HUES48 (cell line): ENCODE measurements at regions not wholly inside any gene's neighbourhood (a gene's known extent, or its start where the extent isn't known, plus 50 kb on each side); places are given as distances from the start of the nearest gene placed in this dataset.

Experiments
- H3K27ac ChIP-seq: one replicate; pipeline ENCODE4 v1.7.0; 2013; ENCODE audit warnings: low read depth, low read length, inconsistent platforms
- H3K27me3 ChIP-seq: 2 replicates; pipeline ENCODE4 v1.6.1; 2013; ENCODE audit warnings: mild to moderate bottlenecking, low read length; ENCODE audit not compliant: control insufficient read depth, insufficient read depth
- H3K36me3 ChIP-seq: 2 replicates; pipeline ENCODE4 v1.6.1; 2013; ENCODE audit warnings: low read length; ENCODE audit not compliant: control insufficient read depth, insufficient read depth
- H3K4me1 ChIP-seq: 2 replicates; pipeline ENCODE4 v1.6.1; 2013; ENCODE audit warnings: mild to moderate bottlenecking, low read length; ENCODE audit not compliant: control insufficient read depth, insufficient read depth
- H3K4me3 ChIP-seq: 2 replicates; pipeline ENCODE4 v1.5.1; 2013; ENCODE audit warnings: mild to moderate bottlenecking, low read depth, low read length
- H3K9ac ChIP-seq: 2 replicates; pipeline ENCODE4 v1.6.1; 2013; ENCODE audit warnings: mild to moderate bottlenecking, low read depth, low read length, moderate library complexity
- H3K9me3 ChIP-seq: 2 replicates; pipeline ENCODE4 v1.6.1; 2013; ENCODE audit warnings: low read length; ENCODE audit not compliant: control insufficient read depth, insufficient read depth

DNA sequence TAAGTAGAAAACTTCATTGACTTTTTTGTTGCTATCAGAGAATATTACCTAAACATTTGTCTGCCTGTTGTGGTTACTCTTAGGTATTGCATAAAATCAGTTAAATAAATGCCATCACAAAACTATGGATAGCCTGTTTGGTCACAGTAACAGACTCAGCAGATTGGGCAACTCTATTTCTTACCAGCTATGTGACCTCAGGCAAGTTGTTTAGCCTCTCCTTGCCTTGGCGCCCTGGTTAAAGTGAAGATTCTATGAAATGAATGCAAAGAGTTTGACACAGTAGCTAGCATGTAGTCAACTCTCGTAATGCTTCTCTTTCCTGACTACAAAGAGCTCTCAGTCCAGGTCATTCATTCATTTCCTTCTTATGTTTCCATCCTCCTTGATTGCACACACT, 82.5 kb upstream of the ID4 start:
- Histone ChIP-seq H3K9ac (no peak overlapping the region), H3K36me3 (no peaks in the 10 kb centered on the region), H3K4me3 (no peak overlapping the region)

GRCh38 chr6:19755181-19755580, 82.0 kb upstream of the ID4 start:
- no peak overlapping the region for H3K9ac ChIP-seq
- no peaks in the 10 kb centered on the region for H3K27me3 ChIP-seq
- H3K9me3 ChIP-seq, result no peaks in the 10 kb centered on the region
- H3K4me1 ChIP-seq, result peaks cover 5% of the 10 kb centered on the region
- no peak overlapping the region for H3K27ac ChIP-seq
- no peaks in the 10 kb centered on the region for H3K36me3 ChIP-seq
- no peak overlapping the region for H3K4me3 ChIP-seq

More for the DNA sequence above, 82.5 kb upstream of the ID4 start:
- Histone ChIP-seq H3K27ac (no peak overlapping the region), H3K9me3 (no peaks in the 10 kb centered on the region), H3K4me1 (peaks cover 5% of the 10 kb centered on the region), H3K27me3 (no peaks in the 10 kb centered on the region)

DNA sequence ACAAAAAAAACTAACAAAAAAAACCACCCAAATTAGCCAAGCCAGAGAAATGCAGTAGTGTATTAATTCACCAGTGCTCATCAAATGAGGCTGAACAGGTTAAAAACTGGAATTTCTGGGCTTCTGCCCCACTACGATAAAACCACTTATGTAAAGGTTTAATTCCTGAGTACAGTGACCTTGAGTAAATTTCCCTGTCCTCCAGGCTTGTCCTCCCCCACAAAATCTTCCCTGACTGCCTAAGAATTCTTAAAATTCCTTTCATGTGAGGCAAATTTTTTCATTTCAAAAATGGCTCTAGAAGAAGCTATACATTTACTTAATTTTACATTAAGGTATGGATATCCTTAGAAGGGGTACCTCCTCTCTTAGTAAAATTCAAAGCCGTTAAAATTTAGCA, 80.1 kb upstream of the ID4 start:
- Histone ChIP-seq H3K27ac (no peak overlapping the region), H3K27me3 (no peaks in the 10 kb centered on the region), H3K36me3 (no peaks in the 10 kb centered on the region), H3K9me3 (no peaks in the 10 kb centered on the region), H3K4me1 (peaks cover 13% of the 10 kb centered on the region; the same call in 1 of the 2 replicates), H3K9ac (no peak overlapping the region; the same call in 1 of the 2 replicates), H3K4me3 (no peak overlapping the region)

DNA sequence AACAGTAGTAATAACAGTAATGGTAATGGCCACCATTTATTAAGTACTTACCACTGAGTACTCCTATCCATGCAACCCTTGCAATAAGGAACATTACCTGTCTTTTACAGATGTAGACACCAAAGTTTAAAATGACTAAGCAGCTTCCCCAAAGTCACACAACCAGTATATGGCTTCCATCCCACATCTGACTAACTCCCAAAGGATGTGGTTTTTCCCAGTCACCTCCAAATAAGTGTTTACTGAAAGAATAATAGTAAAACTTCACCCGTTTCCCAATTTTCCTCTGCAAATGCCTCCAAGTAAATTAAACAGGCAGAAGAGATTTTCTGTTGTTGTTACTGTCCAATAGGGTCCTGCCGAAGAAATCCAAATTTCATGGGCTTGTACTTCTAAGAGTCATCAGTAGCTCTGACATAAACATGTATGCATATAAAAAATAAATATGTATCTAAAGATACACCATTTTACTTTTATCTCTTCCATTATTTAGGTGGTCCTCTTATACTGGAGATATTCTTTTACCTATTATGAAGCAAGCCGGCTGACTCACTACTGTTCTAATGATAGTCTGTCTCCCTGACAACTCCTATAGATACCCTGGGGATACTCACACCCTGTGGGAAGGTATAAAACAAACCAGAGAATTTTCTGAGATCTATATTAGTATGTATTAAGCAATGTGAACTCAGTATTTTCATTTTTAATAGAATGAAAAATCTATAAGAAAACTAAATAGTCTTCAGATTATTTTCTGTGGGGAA, 77.9 kb upstream of the ID4 start:
- Histone ChIP-seq H3K9ac (no peak overlapping the region), H3K4me1 (peaks cover 13% of the 10 kb centered on the region; the same call in 1 of the 2 replicates), H3K36me3 (no peaks in the 10 kb centered on the region), H3K9me3 (no peaks in the 10 kb centered on the region), H3K27ac (no peak overlapping the region), H3K27me3 (no peaks in the 10 kb centered on the region), H3K4me3 (no peak overlapping the region)

GRCh38 chr6:19761121-19761520, 76.0 kb upstream of the ID4 start:
- H3K27ac ChIP-seq, result no peak overlapping the region
- H3K36me3 ChIP-seq, result no peaks in the 10 kb centered on the region
- H3K27me3 ChIP-seq, result no peaks in the 10 kb centered on the region
- peaks cover 13% of the 10 kb centered on the region; the same call in 1 of the 2 replicates for H3K4me1 ChIP-seq
- H3K9ac ChIP-seq, result no peak overlapping the region
- no peaks in the 10 kb centered on the region for H3K9me3 ChIP-seq
- H3K4me3 ChIP-seq, result no peak overlapping the region

GRCh38 chr6:19771753-19772336, 65.3 kb upstream of the ID4 start:
- Histone ChIP-seq H3K27me3 (no peaks in the 10 kb centered on the region), H3K4me1 (peaks cover 4% of the 10 kb centered on the region; the same call in 1 of the 2 replicates), H3K4me3 (no peak overlapping the region), H3K9ac (no peak overlapping the region), H3K27ac (no peak overlapping the region), H3K36me3 (no peaks in the 10 kb centered on the region), H3K9me3 (no peaks in the 10 kb centered on the region)

DNA sequence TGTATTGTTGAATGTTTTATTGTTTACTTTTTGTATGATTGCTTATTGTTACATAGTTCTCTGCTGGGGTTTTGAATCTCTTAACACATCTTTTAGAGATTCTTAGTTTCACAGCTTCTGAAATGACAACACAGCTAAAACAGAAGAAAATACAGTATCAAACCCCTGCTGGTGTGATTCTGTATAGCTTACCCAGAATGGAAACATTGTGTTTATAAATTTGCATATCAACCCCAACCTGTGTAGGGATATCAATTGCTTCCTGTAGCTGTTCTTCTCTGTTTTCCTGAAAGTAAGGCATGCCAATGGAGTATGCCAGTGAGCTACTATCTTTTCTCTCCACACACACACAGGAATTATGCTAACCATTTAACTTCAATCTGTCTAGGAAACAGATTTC, 64.3 kb upstream of the ID4 start:
- Histone ChIP-seq H3K4me1 (peaks cover 4% of the 10 kb centered on the region; the same call in 1 of the 2 replicates), H3K4me3 (no peak overlapping the region), H3K36me3 (no peaks in the 10 kb centered on the region), H3K27me3 (no peaks in the 10 kb centered on the region), H3K9me3 (no peaks in the 10 kb centered on the region), H3K27ac (no peak overlapping the region), H3K9ac (no peak overlapping the region)

DNA sequence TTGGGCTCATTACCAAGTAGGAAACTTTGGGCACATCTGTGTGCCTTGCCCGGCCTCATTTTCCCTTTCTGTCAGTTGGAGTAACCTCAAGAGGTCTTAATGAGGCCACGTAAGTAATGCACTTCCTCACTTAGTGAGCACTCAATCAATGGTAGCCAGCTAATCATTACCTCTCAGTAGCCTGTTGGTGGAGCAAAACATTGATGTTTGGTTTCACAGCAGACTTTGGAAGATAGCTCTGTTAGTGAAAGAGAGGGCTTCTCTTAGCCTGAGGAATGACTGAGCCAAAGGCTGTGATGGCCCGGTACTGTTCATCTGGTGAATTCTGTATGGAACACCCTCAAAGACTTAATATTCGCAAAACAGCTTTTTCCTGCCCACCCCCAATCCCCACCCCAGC, 55.9 kb upstream of the ID4 start:
- Histone ChIP-seq H3K27me3 (no peaks in the 10 kb centered on the region), H3K27ac (no peak overlapping the region), H3K4me3 (no peak overlapping the region), H3K4me1 (no peaks in the 10 kb centered on the region), H3K9ac (no peak overlapping the region), H3K36me3 (no peaks in the 10 kb centered on the region), H3K9me3 (no peaks in the 10 kb centered on the region)

DNA sequence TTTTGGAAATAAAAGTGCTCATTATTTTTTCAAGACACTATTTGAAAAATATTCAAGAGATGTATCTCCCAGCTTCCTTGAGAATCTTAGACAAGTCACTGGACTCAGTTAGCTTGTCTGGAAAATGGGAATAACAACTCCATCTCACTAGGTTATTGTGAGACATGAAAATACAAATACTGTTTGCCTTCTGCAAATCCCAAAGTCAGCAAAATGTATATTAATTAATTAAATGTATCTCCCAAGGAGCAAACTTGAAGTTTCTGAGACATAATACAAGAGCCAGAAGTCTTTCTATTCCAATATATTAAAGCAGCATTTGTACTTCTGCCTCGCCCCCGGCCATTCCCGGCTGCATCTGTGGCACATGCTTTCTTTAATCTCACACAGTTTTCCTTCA, 54.6 kb upstream of the ID4 start:
- Histone ChIP-seq H3K4me1 (no peaks in the 10 kb centered on the region), H3K4me3 (no peak overlapping the region), H3K9me3 (no peaks in the 10 kb centered on the region), H3K36me3 (no peaks in the 10 kb centered on the region), H3K9ac (no peak overlapping the region), H3K27ac (no peak overlapping the region), H3K27me3 (no peaks in the 10 kb centered on the region)
